ENCODE measurements at regions not wholly inside any gene's neighbourhood (a gene's known extent, or its start where the extent isn't known, plus 50 kb on each side); places are given as distances from the start of the nearest gene placed in this dataset.

GRCh38 chr5:86526811-86527348 is 90.9 kb upstream of the COX7C start:
- TF ChIP-seq, protein P1, sequence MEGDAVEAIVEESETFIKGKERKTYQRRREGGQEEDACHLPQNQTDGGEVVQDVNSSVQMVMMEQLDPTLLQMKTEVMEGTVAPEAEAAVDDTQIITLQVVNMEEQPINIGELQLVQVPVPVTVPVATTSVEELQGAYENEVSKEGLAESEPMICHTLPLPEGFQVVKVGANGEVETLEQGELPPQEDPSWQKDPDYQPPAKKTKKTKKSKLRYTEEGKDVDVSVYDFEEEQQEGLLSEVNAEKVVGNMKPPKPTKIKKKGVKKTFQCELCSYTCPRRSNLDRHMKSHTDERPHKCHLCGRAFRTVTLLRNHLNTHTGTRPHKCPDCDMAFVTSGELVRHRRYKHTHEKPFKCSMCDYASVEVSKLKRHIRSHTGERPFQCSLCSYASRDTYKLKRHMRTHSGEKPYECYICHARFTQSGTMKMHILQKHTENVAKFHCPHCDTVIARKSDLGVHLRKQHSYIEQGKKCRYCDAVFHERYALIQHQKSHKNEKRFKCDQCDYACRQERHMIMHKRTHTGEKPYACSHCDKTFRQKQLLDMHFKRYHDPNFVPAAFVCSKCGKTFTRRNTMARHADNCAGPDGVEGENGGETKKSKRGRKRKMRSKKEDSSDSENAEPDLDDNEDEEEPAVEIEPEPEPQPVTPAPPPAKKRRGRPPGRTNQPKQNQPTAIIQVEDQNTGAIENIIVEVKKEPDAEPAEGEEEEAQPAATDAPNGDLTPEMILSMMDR (CRISPR knock-in tag; IDR thresholded peaks at IDR 0.05): no peak
- TF ChIP-seq, protein P2, sequence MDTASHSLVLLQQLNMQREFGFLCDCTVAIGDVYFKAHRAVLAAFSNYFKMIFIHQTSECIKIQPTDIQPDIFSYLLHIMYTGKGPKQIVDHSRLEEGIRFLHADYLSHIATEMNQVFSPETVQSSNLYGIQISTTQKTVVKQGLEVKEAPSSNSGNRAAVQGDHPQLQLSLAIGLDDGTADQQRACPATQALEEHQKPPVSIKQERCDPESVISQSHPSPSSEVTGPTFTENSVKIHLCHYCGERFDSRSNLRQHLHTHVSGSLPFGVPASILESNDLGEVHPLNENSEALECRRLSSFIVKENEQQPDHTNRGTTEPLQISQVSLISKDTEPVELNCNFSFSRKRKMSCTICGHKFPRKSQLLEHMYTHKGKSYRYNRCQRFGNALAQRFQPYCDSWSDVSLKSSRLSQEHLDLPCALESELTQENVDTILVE (CRISPR knock-in tag; IDR thresholded peaks at IDR 0.05): no peak
- TF ChIP-seq ZNF713 (CRISPR knock-in tag; IDR thresholded peaks at IDR 0.05) (no peak), SP1 (IDR thresholded peaks at IDR 0.05) (no peak), SP1 (CRISPR knock-in tag; IDR thresholded peaks at IDR 0.05) (no peak), SMARCC2 (IDR thresholded peaks at IDR 0.05) (no peak), SRF (IDR thresholded peaks at IDR 0.05; ENCODE audit: low read depth, low read length) (no peak), PRPF4 (IDR thresholded peaks at IDR 0.05; ENCODE audit: low read depth, low read length, poor library complexity, severe bottlenecking) (no peak), RXRA (CRISPR knock-in tag; IDR thresholded peaks at IDR 0.05) (no peak), KLF6 (CRISPR knock-in tag; IDR thresholded peaks at IDR 0.05) (no peak), ZNF276 (CRISPR knock-in tag; IDR thresholded peaks at IDR 0.05; ENCODE audit: low read depth) (no peak)
- TF ChIP-seq, protein P3, sequence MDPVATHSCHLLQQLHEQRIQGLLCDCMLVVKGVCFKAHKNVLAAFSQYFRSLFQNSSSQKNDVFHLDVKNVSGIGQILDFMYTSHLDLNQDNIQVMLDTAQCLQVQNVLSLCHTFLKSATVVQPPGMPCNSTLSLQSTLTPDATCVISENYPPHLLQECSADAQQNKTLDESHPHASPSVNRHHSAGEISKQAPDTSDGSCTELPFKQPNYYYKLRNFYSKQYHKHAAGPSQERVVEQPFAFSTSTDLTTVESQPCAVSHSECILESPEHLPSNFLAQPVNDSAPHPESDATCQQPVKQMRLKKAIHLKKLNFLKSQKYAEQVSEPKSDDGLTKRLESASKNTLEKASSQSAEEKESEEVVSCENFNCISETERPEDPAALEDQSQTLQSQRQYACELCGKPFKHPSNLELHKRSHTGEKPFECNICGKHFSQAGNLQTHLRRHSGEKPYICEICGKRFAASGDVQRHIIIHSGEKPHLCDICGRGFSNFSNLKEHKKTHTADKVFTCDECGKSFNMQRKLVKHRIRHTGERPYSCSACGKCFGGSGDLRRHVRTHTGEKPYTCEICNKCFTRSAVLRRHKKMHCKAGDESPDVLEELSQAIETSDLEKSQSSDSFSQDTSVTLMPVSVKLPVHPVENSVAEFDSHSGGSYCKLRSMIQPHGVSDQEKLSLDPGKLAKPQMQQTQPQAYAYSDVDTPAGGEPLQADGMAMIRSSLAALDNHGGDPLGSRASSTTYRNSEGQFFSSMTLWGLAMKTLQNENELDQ (CRISPR knock-in tag; IDR thresholded peaks at IDR 0.05; ENCODE audit: borderline replicate concordance): no peak
- TF ChIP-seq, protein P4, sequence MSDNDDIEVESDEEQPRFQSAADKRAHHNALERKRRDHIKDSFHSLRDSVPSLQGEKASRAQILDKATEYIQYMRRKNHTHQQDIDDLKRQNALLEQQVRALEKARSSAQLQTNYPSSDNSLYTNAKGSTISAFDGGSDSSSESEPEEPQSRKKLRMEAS (IDR thresholded peaks at IDR 0.05): no peak
- TF ChIP-seq, protein P5, sequence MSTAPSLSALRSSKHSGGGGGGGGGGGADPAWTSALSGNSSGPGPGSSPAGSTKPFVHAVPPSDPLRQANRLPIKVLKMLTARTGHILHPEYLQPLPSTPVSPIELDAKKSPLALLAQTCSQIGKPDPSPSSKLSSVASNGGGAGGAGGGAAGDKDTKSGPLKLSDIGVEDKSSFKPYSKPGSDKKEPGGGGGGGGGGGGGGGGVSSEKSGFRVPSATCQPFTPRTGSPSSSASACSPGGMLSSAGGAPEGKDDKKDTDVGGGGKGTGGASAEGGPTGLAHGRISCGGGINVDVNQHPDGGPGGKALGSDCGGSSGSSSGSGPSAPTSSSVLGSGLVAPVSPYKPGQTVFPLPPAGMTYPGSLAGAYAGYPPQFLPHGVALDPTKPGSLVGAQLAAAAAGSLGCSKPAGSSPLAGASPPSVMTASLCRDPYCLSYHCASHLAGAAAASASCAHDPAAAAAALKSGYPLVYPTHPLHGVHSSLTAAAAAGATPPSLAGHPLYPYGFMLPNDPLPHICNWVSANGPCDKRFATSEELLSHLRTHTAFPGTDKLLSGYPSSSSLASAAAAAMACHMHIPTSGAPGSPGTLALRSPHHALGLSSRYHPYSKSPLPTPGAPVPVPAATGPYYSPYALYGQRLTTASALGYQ (CRISPR knock-in tag; IDR thresholded peaks at IDR 0.05): no peak

Measured in HepG2 (cell line).